ENCODE measurements at regions not wholly inside any gene's neighbourhood (a gene's known extent, or its start where the extent isn't known, plus 50 kb on each side); places are given as distances from the start of the nearest gene placed in this dataset.

GRCh38 chr19:30155381-30156200 is 213.6 kb downstream of the URI1 start:
- Histone ChIP-seq H3K4me1 (ENCODE audit: insufficient read depth, low read length) (no peaks in the 10 kb centered on the region), H3K4me3 (ENCODE audit: low read length) (no peak overlapping the region), H3K27ac (ENCODE audit: low read depth in 1 of 2, low read length in 2 of 2) (no peak overlapping the region), H3K36me3 (ENCODE audit: insufficient read depth, low read length) (no peaks in the 10 kb centered on the region), H3K9me3 (ENCODE audit: control insufficient read depth in 1 of 2, insufficient read depth in 1 of 2, low read length in 2 of 2) (no peaks in the 10 kb centered on the region), H3K27me3 (ENCODE audit: control insufficient read depth in 1 of 2, insufficient read depth in 2 of 2, low read length in 2 of 2) (peaks cover 4 to 5% of the 10 kb centered on the region in 2 experiments)
- DNase-seq = no peak
- no peak overlapping the region for H3K27ac Mint-ChIP-seq
- H3K9me3 Mint-ChIP-seq = no peaks in the 10 kb centered on the region
- no peak overlapping the region for H3K4me3 Mint-ChIP-seq
- ChIA-PET POLR2A (no interaction called here), CTCF (no interaction called here)
- no peaks in the 10 kb centered on the region for H3K36me3 Mint-ChIP-seq (ENCODE audit: low read depth)
- intact Hi-C loops (cut with DNase I, micrococcal nuclease) = no loop called here
- no peak for TF ChIP-seq CTCF (IDR thresholded peaks at IDR 0.05)
- H3K27me3 Mint-ChIP-seq = peaks cover 10% of the 10 kb centered on the region
- ATAC-seq (ENCODE audit: poor library complexity) = no peak
- peaks cover 5% of the 10 kb centered on the region for H3K4me1 Mint-ChIP-seq (ENCODE audit: low read depth)

- DNase-seq = no peak
- H3K27ac ChIP-seq (ENCODE audit: low read depth in 1 of 2, low read length in 2 of 2) = no peak overlapping the region
- Mint-ChIP-seq H3K36me3 (ENCODE audit: low read depth) (no peaks in the 10 kb centered on the region), H3K4me3 (no peak overlapping the region), H3K4me1 (ENCODE audit: low read depth) (peaks cover 5% of the 10 kb centered on the region), H3K9me3 (no peaks in the 10 kb centered on the region), H3K27ac (no peak overlapping the region), H3K27me3 (peaks cover 10% of the 10 kb centered on the region)
- TF ChIP-seq CTCF (IDR thresholded peaks at IDR 0.05) = no peak
- no peaks in the 10 kb centered on the region for H3K36me3 ChIP-seq (ENCODE audit: insufficient read depth, low read length)
- H3K9me3 ChIP-seq (ENCODE audit: control insufficient read depth in 1 of 2, insufficient read depth in 1 of 2, low read length in 2 of 2) = no peaks in the 10 kb centered on the region
- no peak for ATAC-seq (ENCODE audit: poor library complexity)
- peaks cover 4 to 5% of the 10 kb centered on the region in 2 experiments for H3K27me3 ChIP-seq (ENCODE audit: control insufficient read depth in 1 of 2, insufficient read depth in 2 of 2, low read length in 2 of 2)
- no peak overlapping the region for H3K4me3 ChIP-seq (ENCODE audit: low read length)
- ChIA-PET POLR2A (no interaction called here), CTCF (no interaction called here)
- intact Hi-C loops (cut with DNase I, micrococcal nuclease) = no loop called here
- H3K4me1 ChIP-seq (ENCODE audit: insufficient read depth, low read length) = no peaks in the 10 kb centered on the region
Measured at GRCh38 chr19:30156646-30157045, 214.6 kb downstream of the URI1 start.

GRCh38 chr19:30158067-30158892 is 213.9 kb upstream of the ZNF536 start:
- ATAC-seq (ENCODE audit: poor library complexity) = no peak
- H3K27me3 ChIP-seq (ENCODE audit: control insufficient read depth in 1 of 2, insufficient read depth in 2 of 2, low read length in 2 of 2) = peaks cover 2 to 4% of the 10 kb centered on the region in 2 experiments
- no peak overlapping the region for H3K27ac ChIP-seq (ENCODE audit: low read depth in 1 of 2, low read length in 2 of 2)
- ChIA-PET POLR2A (no interaction called here), CTCF (no interaction called here)
- Mint-ChIP-seq H3K4me3 (no peak overlapping the region), H3K27me3 (peaks cover 10% of the 10 kb centered on the region), H3K27ac (no peak overlapping the region), H3K4me1 (ENCODE audit: low read depth) (peaks cover 5% of the 10 kb centered on the region), H3K9me3 (no peaks in the 10 kb centered on the region), H3K36me3 (ENCODE audit: low read depth) (no peaks in the 10 kb centered on the region)
- H3K4me3 ChIP-seq (ENCODE audit: low read length) = no peak overlapping the region
- H3K4me1 ChIP-seq (ENCODE audit: insufficient read depth, low read length) = no peaks in the 10 kb centered on the region
- no peak for TF ChIP-seq CTCF (IDR thresholded peaks at IDR 0.05)
- no peak for DNase-seq
- H3K36me3 ChIP-seq (ENCODE audit: insufficient read depth, low read length) = no peaks in the 10 kb centered on the region
- peaks cover 0 to 4% of the 10 kb centered on the region in 2 experiments for H3K9me3 ChIP-seq (ENCODE audit: control insufficient read depth in 1 of 2, insufficient read depth in 1 of 2, low read length in 2 of 2)
- intact Hi-C loops (cut with DNase I, micrococcal nuclease) = no loop called here

Data from CD4-positive, alpha-beta T cell (primary cell).